B cell (primary cell): ENCODE measurements at regions not wholly inside any gene's neighbourhood (a gene's known extent, or its start where the extent isn't known, plus 50 kb on each side); places are given as distances from the start of the nearest gene placed in this dataset.

Experiments used
- EZH2 ChIP-seq: IDR thresholded peaks from 2 replicates; pipeline ENCODE4 v1.6.1; 2012; ENCODE audit warnings: borderline replicate concordance, low read depth, mild to moderate bottlenecking, moderate library complexity, low read length; ENCODE audit not compliant: insufficient read depth, poor library complexity, severe bottlenecking
- TF ChIP-seq, protein P1 (sequence below): fragments of 200-600 bp; IDR thresholded peaks from one replicate; pipeline ENCODE4 v1.8.0; 2022; ENCODE audit warnings: antibody characterized with exemption, mild to moderate bottlenecking

DNA sequence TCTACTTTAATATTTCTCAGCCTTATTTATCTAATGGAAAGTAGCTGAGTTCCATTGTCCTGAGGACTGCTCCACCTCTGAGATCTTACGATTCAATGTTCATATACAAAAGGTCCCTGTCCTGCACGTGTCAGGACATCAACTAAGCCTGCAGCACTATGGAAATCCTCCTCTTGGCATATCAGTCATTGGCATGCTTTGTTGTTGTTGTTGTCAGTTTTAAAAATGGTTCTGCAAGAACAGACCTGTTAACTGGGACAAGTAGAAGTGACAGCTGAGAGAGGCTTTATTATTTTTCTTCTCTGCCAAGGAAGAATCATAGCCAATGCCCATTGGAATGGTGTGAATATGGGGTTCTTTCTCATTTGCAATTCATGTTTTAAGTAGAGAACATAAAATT, 450.1 kb upstream of the PKDCC start:
- TF ChIP-seq, protein P1, sequence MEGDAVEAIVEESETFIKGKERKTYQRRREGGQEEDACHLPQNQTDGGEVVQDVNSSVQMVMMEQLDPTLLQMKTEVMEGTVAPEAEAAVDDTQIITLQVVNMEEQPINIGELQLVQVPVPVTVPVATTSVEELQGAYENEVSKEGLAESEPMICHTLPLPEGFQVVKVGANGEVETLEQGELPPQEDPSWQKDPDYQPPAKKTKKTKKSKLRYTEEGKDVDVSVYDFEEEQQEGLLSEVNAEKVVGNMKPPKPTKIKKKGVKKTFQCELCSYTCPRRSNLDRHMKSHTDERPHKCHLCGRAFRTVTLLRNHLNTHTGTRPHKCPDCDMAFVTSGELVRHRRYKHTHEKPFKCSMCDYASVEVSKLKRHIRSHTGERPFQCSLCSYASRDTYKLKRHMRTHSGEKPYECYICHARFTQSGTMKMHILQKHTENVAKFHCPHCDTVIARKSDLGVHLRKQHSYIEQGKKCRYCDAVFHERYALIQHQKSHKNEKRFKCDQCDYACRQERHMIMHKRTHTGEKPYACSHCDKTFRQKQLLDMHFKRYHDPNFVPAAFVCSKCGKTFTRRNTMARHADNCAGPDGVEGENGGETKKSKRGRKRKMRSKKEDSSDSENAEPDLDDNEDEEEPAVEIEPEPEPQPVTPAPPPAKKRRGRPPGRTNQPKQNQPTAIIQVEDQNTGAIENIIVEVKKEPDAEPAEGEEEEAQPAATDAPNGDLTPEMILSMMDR: no peak
- TF ChIP-seq EZH2: no peak
